ENCODE measurements at regions not wholly inside any gene's neighbourhood (a gene's known extent, or its start where the extent isn't known, plus 50 kb on each side); places are given as distances from the start of the nearest gene placed in this dataset.

DNA sequence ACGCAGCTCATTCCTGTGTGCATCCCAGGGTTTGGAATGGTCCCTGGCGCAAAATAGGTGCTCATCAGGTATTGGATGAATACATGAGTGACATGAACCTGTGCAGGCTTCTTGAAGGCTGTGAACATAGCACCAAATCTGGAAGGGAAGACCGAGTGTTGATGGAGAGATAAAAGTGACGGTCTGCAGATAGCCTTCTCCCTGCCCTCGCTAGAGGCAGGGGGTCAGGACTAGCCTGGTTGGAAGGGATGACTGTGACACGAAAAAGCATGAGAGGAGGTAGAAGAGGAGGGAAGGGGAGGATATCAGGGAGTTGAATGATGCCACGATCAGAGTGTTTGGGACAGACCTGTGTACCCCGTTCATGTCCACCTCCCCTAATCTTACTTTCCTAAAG is 267.1 kb downstream of the XXYLT1 start:
- no peak for TF ChIP-seq CTCF (IDR thresholded peaks at IDR 0.05; ENCODE audit: insufficient read depth, low read depth, low read length, missing control alignments)
- no peak for DNase-seq (ENCODE audit: low read depth)
- H3K4me3 ChIP-seq (ENCODE audit: low read depth, low read length), result no peak overlapping the region

DNA sequence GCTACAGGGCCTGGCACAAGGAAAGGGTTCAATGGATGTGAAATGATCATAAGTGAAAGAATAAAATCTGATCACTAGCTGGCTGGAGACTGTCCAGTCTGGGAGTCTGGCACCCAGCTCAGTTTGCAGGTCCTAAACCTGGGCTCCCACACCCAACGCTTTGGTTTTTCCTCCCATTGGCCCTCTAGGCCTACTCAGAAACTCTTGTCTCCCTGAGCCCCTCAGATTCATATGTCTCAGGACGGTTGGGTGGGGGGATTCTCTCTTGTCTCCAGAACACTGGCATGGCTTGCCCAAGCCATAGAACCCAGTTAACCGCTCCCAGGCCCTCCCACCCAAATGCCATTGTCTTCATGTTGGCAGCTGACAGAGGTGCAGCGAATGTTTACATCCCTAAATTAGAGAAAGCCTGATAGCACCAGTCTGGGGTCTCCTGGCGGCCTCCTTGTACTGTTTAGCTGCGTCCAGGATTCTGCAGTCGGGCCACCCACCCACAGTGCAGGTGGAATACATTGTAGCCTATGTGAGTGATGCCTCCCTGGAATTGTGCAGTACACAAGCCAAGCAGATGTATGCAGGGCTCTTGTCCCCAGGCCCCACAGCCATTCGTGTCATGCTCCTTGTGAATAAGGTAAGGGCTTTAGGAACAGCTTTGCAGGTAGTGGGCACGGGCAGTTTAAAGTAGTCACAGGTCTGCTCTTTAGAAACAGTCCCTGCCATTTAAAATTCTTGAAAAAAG is 266.3 kb downstream of the XXYLT1 start:
- H3K4me3 ChIP-seq (ENCODE audit: low read depth, low read length), result no peak overlapping the region
- DNase-seq (ENCODE audit: low read depth), result no peak
- no peak for TF ChIP-seq CTCF (IDR thresholded peaks at IDR 0.05; ENCODE audit: insufficient read depth, low read depth, low read length, missing control alignments)

DNA sequence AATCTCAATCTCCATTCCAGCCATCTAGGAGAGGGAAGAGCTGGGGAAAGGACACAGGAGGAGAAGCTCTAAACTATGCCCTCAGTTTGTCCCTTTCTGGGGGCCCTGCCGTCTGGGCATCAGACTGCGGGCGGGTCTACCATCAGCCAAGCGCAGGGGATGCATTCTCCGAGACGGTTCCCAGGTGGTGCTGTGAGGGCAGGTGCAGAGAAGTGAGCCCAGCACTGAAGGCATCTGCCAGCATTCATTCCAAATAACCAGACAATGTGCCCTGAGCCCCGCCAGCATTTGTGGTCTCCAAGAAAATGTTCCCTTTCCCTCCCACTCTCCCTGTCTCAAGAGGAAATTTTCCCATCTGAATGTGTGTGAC is 265.7 kb downstream of the XXYLT1 start:
- no peak for DNase-seq (ENCODE audit: low read depth)
- H3K4me3 ChIP-seq (ENCODE audit: low read depth, low read length), result no peak overlapping the region
- no peak for TF ChIP-seq CTCF (IDR thresholded peaks at IDR 0.05; ENCODE audit: insufficient read depth, low read depth, low read length, missing control alignments)

GRCh38 chr3:195005759-195006510 is 265.0 kb downstream of the XXYLT1 start:
- TF ChIP-seq CTCF (IDR thresholded peaks at IDR 0.05; ENCODE audit: insufficient read depth, low read depth, low read length, missing control alignments), result no peak
- no peak for DNase-seq (ENCODE audit: low read depth)
- H3K4me3 ChIP-seq (ENCODE audit: low read depth, low read length), result no peak overlapping the region

DNA sequence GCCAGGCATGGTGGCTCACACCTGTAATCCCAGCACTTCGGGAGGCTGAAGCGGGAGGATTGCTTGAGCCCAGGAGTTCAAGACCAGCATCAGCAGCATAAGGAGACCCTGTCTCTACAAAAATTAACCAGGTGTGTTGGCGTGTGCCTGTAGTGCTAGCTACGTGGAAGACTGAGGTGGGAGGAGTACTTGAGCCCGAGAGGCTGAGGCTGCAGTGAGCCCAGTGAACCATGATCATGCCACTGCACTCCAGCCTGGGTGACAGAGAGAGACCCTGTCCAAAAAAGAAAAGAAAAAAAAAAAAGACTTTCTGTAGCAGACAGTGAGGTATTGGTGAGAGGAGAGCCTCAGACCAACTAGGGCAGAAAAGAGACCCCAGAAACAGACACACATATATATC is 263.8 kb downstream of the XXYLT1 start:
- DNase-seq (ENCODE audit: low read depth), result no peak
- no peak overlapping the region for H3K4me3 ChIP-seq (ENCODE audit: low read depth, low read length)
- no peak for TF ChIP-seq CTCF (IDR thresholded peaks at IDR 0.05; ENCODE audit: insufficient read depth, low read depth, low read length, missing control alignments)

DNA sequence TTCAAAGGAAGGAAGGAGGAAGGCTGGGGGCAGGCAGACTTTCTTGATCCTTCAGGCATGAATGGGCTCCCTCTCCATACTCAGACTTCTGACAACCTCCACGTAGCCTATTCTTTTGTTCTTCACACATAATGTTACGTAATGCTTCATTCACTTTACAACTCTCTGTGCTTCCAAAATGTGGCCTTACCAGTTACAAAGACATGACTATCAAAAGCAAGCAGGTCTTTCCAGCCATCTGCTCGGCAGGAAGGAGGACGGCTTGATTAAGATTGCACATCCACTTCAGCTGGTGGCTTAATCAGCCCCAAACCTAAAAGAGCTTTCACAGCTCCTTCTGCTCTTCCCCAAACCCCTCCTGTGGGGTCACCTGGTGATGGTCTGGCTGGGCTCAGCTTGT is 263.2 kb downstream of the XXYLT1 start:
- DNase-seq (ENCODE audit: low read depth), result no peak
- no peak overlapping the region for H3K4me3 ChIP-seq (ENCODE audit: low read depth, low read length)
- TF ChIP-seq CTCF (IDR thresholded peaks at IDR 0.05; ENCODE audit: insufficient read depth, low read depth, low read length, missing control alignments), result no peak
